ENCODE measurements at regions not wholly inside any gene's neighbourhood (a gene's known extent, or its start where the extent isn't known, plus 50 kb on each side); places are given as distances from the start of the nearest gene placed in this dataset.

- Histone ChIP-seq H3K4me3 (no peak overlapping the region), H3K9me3 (no peaks in the 10 kb centered on the region), H3K27ac (no peak overlapping the region), H3K36me3 (no peaks in the 10 kb centered on the region), H3K4me1 (no peaks in the 10 kb centered on the region), H3K27me3 (no peaks in the 10 kb centered on the region)
- no peak for DNase-seq
- TF ChIP-seq, protein P1, sequence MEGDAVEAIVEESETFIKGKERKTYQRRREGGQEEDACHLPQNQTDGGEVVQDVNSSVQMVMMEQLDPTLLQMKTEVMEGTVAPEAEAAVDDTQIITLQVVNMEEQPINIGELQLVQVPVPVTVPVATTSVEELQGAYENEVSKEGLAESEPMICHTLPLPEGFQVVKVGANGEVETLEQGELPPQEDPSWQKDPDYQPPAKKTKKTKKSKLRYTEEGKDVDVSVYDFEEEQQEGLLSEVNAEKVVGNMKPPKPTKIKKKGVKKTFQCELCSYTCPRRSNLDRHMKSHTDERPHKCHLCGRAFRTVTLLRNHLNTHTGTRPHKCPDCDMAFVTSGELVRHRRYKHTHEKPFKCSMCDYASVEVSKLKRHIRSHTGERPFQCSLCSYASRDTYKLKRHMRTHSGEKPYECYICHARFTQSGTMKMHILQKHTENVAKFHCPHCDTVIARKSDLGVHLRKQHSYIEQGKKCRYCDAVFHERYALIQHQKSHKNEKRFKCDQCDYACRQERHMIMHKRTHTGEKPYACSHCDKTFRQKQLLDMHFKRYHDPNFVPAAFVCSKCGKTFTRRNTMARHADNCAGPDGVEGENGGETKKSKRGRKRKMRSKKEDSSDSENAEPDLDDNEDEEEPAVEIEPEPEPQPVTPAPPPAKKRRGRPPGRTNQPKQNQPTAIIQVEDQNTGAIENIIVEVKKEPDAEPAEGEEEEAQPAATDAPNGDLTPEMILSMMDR (IDR thresholded peaks at IDR 0.05) = no peak
- intact Hi-C loops (cut with DNase I; ENCODE audit: low total_unique reads) = no loop called here
Measured at GRCh38 chr9:119667163-119667562, 297.9 kb upstream of the BRINP1 start.

- intact Hi-C loops (cut with DNase I; ENCODE audit: low total_unique reads) = no loop called here
- TF ChIP-seq, protein P1 (IDR thresholded peaks at IDR 0.05) = no peak
- no peak for DNase-seq
Measured at GRCh38 chr9:119662329-119662728, 293.1 kb upstream of the BRINP1 start.

DNA sequence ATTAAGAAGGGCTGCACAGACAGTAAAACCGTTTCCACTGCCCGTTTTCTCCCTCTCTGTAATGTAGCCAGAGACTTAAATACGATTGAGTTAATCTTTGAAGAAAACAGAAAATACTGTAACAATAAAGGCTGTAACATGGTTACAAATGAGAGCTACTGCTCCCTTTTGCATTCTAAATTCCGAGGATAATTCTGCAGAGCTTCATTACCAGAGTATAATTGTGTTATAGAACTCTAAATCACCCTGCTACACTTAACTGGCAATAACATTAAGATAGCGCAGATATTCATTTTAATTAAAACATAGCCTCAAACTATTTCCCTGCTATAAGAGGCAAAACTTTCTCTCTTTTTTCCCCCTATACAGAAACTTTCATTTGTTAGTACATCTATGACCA is 283.7 kb upstream of the BRINP1 start:
- Histone ChIP-seq H3K27me3 (no peaks in the 10 kb centered on the region), H3K36me3 (no peaks in the 10 kb centered on the region), H3K9me3 (no peaks in the 10 kb centered on the region), H3K4me1 (no peaks in the 10 kb centered on the region), H3K27ac (no peak overlapping the region), H3K4me3 (no peak overlapping the region)
- intact Hi-C loops (cut with DNase I; ENCODE audit: low total_unique reads) = no loop called here
- no peak for DNase-seq
- TF ChIP-seq, protein P1 (IDR thresholded peaks at IDR 0.05) = no peak

More at GRCh38 chr9:119662329-119662728, 293.1 kb upstream of the BRINP1 start:
- Histone ChIP-seq H3K27me3 (no peaks in the 10 kb centered on the region), H3K4me3 (no peak overlapping the region), H3K9me3 (no peaks in the 10 kb centered on the region), H3K4me1 (no peaks in the 10 kb centered on the region), H3K27ac (no peak overlapping the region), H3K36me3 (no peaks in the 10 kb centered on the region)

DNA sequence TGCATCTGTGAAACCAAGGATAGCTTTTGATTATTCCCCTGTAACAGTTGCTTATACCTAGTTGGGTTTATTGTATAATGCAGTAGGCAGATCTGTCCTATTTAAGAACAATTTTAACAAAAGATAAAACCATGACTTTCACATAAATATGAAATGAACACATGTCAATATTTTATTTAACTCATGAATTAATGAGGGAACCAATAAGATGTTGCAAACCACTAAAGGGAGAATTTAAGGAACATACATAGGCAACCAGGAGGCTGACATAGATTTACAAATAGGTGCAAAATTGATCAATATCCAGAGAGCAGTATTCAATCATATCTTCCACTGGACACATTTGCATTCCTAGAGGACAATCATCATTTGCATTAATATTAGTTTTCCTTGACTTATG is 280.0 kb upstream of the BRINP1 start:
- H3K27me3 ChIP-seq = no peaks in the 10 kb centered on the region
- H3K4me1 ChIP-seq = no peaks in the 10 kb centered on the region
- intact Hi-C loops (cut with DNase I; ENCODE audit: low total_unique reads) = no loop called here
- H3K9me3 ChIP-seq = no peaks in the 10 kb centered on the region
- TF ChIP-seq, protein P1 (IDR thresholded peaks at IDR 0.05) = no peak
- no peaks in the 10 kb centered on the region for H3K36me3 ChIP-seq
- DNase-seq = no peak
- no peak overlapping the region for H3K4me3 ChIP-seq
- no peak overlapping the region for H3K27ac ChIP-seq

- Histone ChIP-seq H3K4me1 (no peaks in the 10 kb centered on the region), H3K36me3 (no peaks in the 10 kb centered on the region), H3K9me3 (no peaks in the 10 kb centered on the region), H3K27ac (no peak overlapping the region), H3K4me3 (no peak overlapping the region), H3K27me3 (no peaks in the 10 kb centered on the region)
- DNase-seq = no peak
- TF ChIP-seq, protein P1 (IDR thresholded peaks at IDR 0.05) = no peak
- intact Hi-C loops (cut with DNase I; ENCODE audit: low total_unique reads) = no loop called here
Measured at GRCh38 chr9:119639287-119639955, 270.2 kb upstream of the BRINP1 start.

- DNase-seq = no peak
- no peaks in the 10 kb centered on the region for H3K4me1 ChIP-seq
- H3K9me3 ChIP-seq = no peaks in the 10 kb centered on the region
- no peaks in the 10 kb centered on the region for H3K27me3 ChIP-seq
- no peak overlapping the region for H3K27ac ChIP-seq
- TF ChIP-seq, protein P1 (IDR thresholded peaks at IDR 0.05) = no peak
- intact Hi-C loops (cut with DNase I; ENCODE audit: low total_unique reads) = no loop called here
- no peak overlapping the region for H3K4me3 ChIP-seq
- H3K36me3 ChIP-seq = no peaks in the 10 kb centered on the region
Measured at GRCh38 chr9:119634006-119634405, 264.8 kb upstream of the BRINP1 start.
